HCT116 (cell line): ENCODE measurements at regions not wholly inside any gene's neighbourhood (a gene's known extent, or its start where the extent isn't known, plus 50 kb on each side); places are given as distances from the start of the nearest gene placed in this dataset.
A peak's percentile ranks its signal among the peaks of the same experiment; 100 is the strongest.

Source experiments
- ATAC-seq: fragments of 200-7000 bp; cut with Tn5 transposase; 2 replicates; pipeline ENCODE4 v1.9.1; 2020; ENCODE audit warnings: mild to moderate bottlenecking, moderate library complexity
- BruUV-seq: library from RNA; stranded (reverse); fragments of 400-500 nt; replicated peaks from 2 replicates; lab custom pipeline; 2021; lab: Mats Ljungman, UMichigan
- CTCF ChIA-PET: fragments of 300-600 bp; sonication (Branson Sonifier 250); formaldehyde crosslinking; loops from one replicate; lab custom pipeline; 2021; ENCODE audit warnings: antibody characterized with exemption; lab: Charles Lee
- POLR2A ChIA-PET: fragments of 300-600, 350-600 bp; sonication (Branson Sonifier 250); formaldehyde crosslinking; loops from one replicate; lab custom pipeline; 2021; ENCODE audit warnings: antibody characterized with exemption; lab: Charles Lee
- RAD21 ChIA-PET, 2 experiments: fragments of 300-600 bp; sonication (Branson Sonifier 250); formaldehyde crosslinking; loops; one replicate each; lab custom pipeline; 2023; ENCODE audit warnings: low total read pairs in 2 of 2; ENCODE audit not compliant: uncharacterized antibody in 2 of 2, unreplicated experiment in 2 of 2, low non-redundant PET in 1 of 2; lab: Charles Lee
- DNase-seq: peaks from one replicate; pipeline ENCODE4 v3.0.0-alpha.2; 2010; ENCODE audit warnings: low read depth, low spot score
- H2AFZ ChIP-seq: fragments of 200-600 bp; shearing (Covaris generic), sonication (generic); 2 replicates; pipeline ENCODE4 v1.6.1; 2017; ENCODE audit warnings: low read depth, mixed run types, mixed read lengths, antibody characterized with exemption, low read length; ENCODE audit not compliant: poor library complexity, severe bottlenecking
- H3K27ac ChIP-seq: 2 replicates; pipeline ENCODE4 v1.5.1; 2012; ENCODE audit warnings: low read depth, low read length
- H3K27me3 ChIP-seq: fragments of 200-600 bp; sonication (generic); 2 replicates; pipeline ENCODE4 v1.6.1; 2016; ENCODE audit warnings: mixed run types, low read length, mixed read lengths; ENCODE audit not compliant: insufficient read depth
- H3K36me3 ChIP-seq, 2 experiments: fragments of 200-500 bp in 1 of 2; fragments of 200-600 bp in 1 of 2; sonication (Bioruptor generic) in 1 of 2; sonication (generic) in 1 of 2; 2 replicates each; pipeline versions ENCODE4 v1.5.1 to v1.6.1; 2014 to 2016; ENCODE audit warnings: low read length in 2 of 2, inconsistent platforms in 1 of 2, mixed read lengths in 1 of 2, mixed run types in 1 of 2; ENCODE audit not compliant: insufficient read depth in 2 of 2, control insufficient read depth in 1 of 2
- H3K4me1 ChIP-seq, 2 experiments: fragments of 200-600 bp in 1 of 2; sonication (generic) in 1 of 2; 2 replicates each; pipeline versions ENCODE4 v1.5.1 to v1.6.1; 2012 to 2017; ENCODE audit warnings: low read length in 2 of 2, inconsistent platforms in 1 of 2, mild to moderate bottlenecking in 1 of 2, mixed read lengths in 1 of 2, mixed run types in 1 of 2, moderate library complexity in 1 of 2; ENCODE audit not compliant: insufficient read depth in 2 of 2, control insufficient read depth in 1 of 2
- H3K4me2 ChIP-seq: fragments of 200-600 bp; sonication (generic); 2 replicates; pipeline ENCODE4 v1.6.1; 2017; ENCODE audit warnings: mixed run types, low read length, mixed read lengths
- H3K4me3 ChIP-seq, 2 experiments: fragments of 200-600 bp in 1 of 2; sonication (generic) in 1 of 2; replicated peaks in 1 of 2; 2 replicates each; pipeline ENCODE4 v1.5.1; 2011 to 2016; ENCODE audit warnings: low read length in 2 of 2, control low read depth in 1 of 2, low read depth in 1 of 2, mild to moderate bottlenecking in 1 of 2, mixed read lengths in 1 of 2, mixed run types in 1 of 2
- H3K79me2 ChIP-seq: fragments of 200-600 bp; sonication (generic); 2 replicates; pipeline ENCODE4 v1.6.1; 2017; ENCODE audit warnings: mild to moderate bottlenecking, mixed run types, low read length, moderate library complexity, mixed read lengths; ENCODE audit not compliant: insufficient read depth
- H3K9ac ChIP-seq: fragments of 200-600 bp; sonication (generic); 2 replicates; pipeline ENCODE4 v1.6.1; 2016; ENCODE audit warnings: low read length, mixed read lengths
- H3K9me2 ChIP-seq: fragments of 200-600 bp; sonication (generic), shearing (Covaris generic); 2 replicates; pipeline ENCODE4 v1.6.1; 2017; ENCODE audit warnings: mixed run types, mild to moderate bottlenecking, moderate library complexity; ENCODE audit not compliant: insufficient read depth
- H3K9me3 ChIP-seq, 2 experiments: fragments of 200-500 bp in 1 of 2; fragments of 200-600 bp in 1 of 2; sonication (Bioruptor generic) in 1 of 2; sonication (generic) in 1 of 2; 2 replicates each; pipeline ENCODE4 v1.6.1; 2014 to 2017; ENCODE audit warnings: low read length in 2 of 2, mixed read lengths in 2 of 2, inconsistent platforms in 1 of 2, low read depth in 1 of 2, mild to moderate bottlenecking in 1 of 2, mixed run types in 1 of 2, moderate library complexity in 1 of 2; ENCODE audit not compliant: control insufficient read depth in 1 of 2, insufficient read depth in 1 of 2
- H4K20me1 ChIP-seq: fragments of 200-600 bp; sonication (generic), shearing (Covaris generic); 2 replicates; pipeline ENCODE4 v1.6.1; 2017; ENCODE audit warnings: mixed run types, mild to moderate bottlenecking, moderate library complexity; ENCODE audit not compliant: insufficient read depth
- ATF3 ChIP-seq: IDR thresholded peaks from 2 replicates; pipeline ENCODE4 v1.6.1; 2012
- CBX3 ChIP-seq: IDR thresholded peaks from 2 replicates; pipeline ENCODE4 v1.6.1; 2012; ENCODE audit warnings: low read depth
- CTCF ChIP-seq, 3 experiments: fragments of 200-600 bp in 1 of 3; sonication (generic) in 1 of 3; IDR thresholded peaks in 2 of 3; conservative IDR thresholded peaks in 1 of 3; 2 replicates each; pipeline ENCODE4 v1.5.1; 2012 to 2017; ENCODE audit warnings: low read depth in 2 of 3, low read length in 2 of 3, antibody characterized with exemption in 1 of 3, borderline replicate concordance in 1 of 3, control low read depth in 1 of 3, mild to moderate bottlenecking in 1 of 3, mixed read lengths in 1 of 3, mixed run types in 1 of 3, moderate library complexity in 1 of 3; ENCODE audit not compliant: insufficient read depth in 1 of 3
- EZH2 ChIP-seq: fragments of 200-600 bp; sonication (generic); IDR thresholded peaks from 2 replicates; pipeline ENCODE4 v1.6.1; 2017; ENCODE audit warnings: antibody characterized with exemption, mixed run types
- FOSL1 ChIP-seq: IDR thresholded peaks from 2 replicates; pipeline ENCODE4 v1.6.1; 2012; ENCODE audit warnings: low read depth
- MAX ChIP-seq: IDR thresholded peaks from 2 replicates; pipeline ENCODE4 v1.6.1; 2012
- SP1 ChIP-seq: IDR thresholded peaks from 2 replicates; pipeline ENCODE4 v1.6.1; 2012; ENCODE audit warnings: low read depth
- ZFX ChIP-seq: fragments of 450-650 bp; IDR thresholded peaks from 2 replicates; pipeline ENCODE4 v1.6.1; 2017
- ZNF274 ChIP-seq: fragments of 200-500 bp; sonication (Bioruptor generic); IDR thresholded peaks from 2 replicates; pipeline ENCODE4 v1.6.1; 2014; ENCODE audit warnings: mild to moderate bottlenecking, low read depth, low read length, inconsistent platforms
- intact Hi-C: fragments of 100-400 bp; cut with micrococcal nuclease; formaldehyde crosslinking; loops from 2 replicates; pipeline ENCODE4 v1.10.0; 2022

GRCh38 chr2:199696048-199696447 is 154.9 kb downstream of the FTCDNL1 start:
- ATAC-seq: no peak
- no peak overlapping the region for H2AFZ ChIP-seq
- no peak for DNase-seq
- no TSS peak for BruUV-seq
- 0 out of 2 replicates have a peak, but pooled peaks cover 3% of the 10 kb centered on the region for H3K27me3 ChIP-seq
- CTCF ChIA-PET: no interaction called here
- POLR2A ChIA-PET: no interaction called here
- H3K36me3 ChIP-seq: no peaks in the 10 kb centered on the region
- no peaks in the 10 kb centered on the region for H3K4me1 ChIP-seq
- H3K27ac ChIP-seq: no peak overlapping the region
- no peak overlapping the region for H3K4me3 ChIP-seq
- H3K4me2 ChIP-seq: no peak overlapping the region
- TF ChIP-seq FOSL1 (no peak), ZFX (no peak), CBX3 (no peak), EZH2 (no peak), ZNF274 (no peak), MAX (no peak)
- TF ChIP-seq, all 23 proteins: peak for 0
- Histone ChIP-seq H3K9me2 (no peaks in the 10 kb centered on the region), H3K9ac (no peak overlapping the region), H4K20me1 (no peaks in the 10 kb centered on the region), H3K79me2 (no peaks in the 10 kb centered on the region), H3K9me3 (no peaks in the 10 kb centered on the region)
- RAD21 ChIA-PET: no interaction called here
- intact Hi-C loops: no loop called here

- ChIA-PET RAD21 (no interaction called here), CTCF (no interaction called here), POLR2A (no interaction called here)
- H3K4me2 ChIP-seq: no peak overlapping the region
- H3K27ac ChIP-seq: no peak overlapping the region
- no peaks in the 10 kb centered on the region for H3K79me2 ChIP-seq
- no peak overlapping the region for H3K4me3 ChIP-seq
- no peaks in the 10 kb centered on the region for H3K27me3 ChIP-seq
- TF ChIP-seq CTCF (IDR thresholded peaks at IDR 0.05 in 2 of 3, conservative IDR thresholded peaks at IDR 0.05 in 1 of 3; ENCODE audit: borderline replicate concordance in 1 of 3, insufficient read depth in 1 of 3, low read depth in 2 of 3, low read length in 2 of 3): peak in 1 of 3 experiments; percentile 8; a peak in 1 of 6 replicates
- TF ChIP-seq ATF3: no peak
- TF ChIP-seq SP1: no peak
- no peaks in the 10 kb centered on the region for H3K9me2 ChIP-seq
- H3K4me1 ChIP-seq: no peaks in the 10 kb centered on the region
- no peaks in the 10 kb centered on the region for H3K9me3 ChIP-seq
- intact Hi-C loops: no loop called here
- ATAC-seq: no peak
- no peaks in the 10 kb centered on the region for H3K36me3 ChIP-seq
- no peak overlapping the region for H3K9ac ChIP-seq
- no TSS peak for BruUV-seq
- H4K20me1 ChIP-seq: no peaks in the 10 kb centered on the region
- DNase-seq: no peak
- H2AFZ ChIP-seq: no peak overlapping the region
These were observed 157.1 kb downstream of the FTCDNL1 start for GRCh38 chr2:199693861-199694260.
